Caco-2 (cell line): ENCODE measurements at regions not wholly inside any gene's neighbourhood (a gene's known extent, or its start where the extent isn't known, plus 50 kb on each side); places are given as distances from the start of the nearest gene placed in this dataset.

Experiments used
- BruUV-seq: library from RNA; stranded (reverse); fragments of 400-500 nt; replicated peaks from 2 replicates; lab custom pipeline; 2021; lab: Mats Ljungman, UMichigan
- CTCF ChIA-PET: fragments of 300-600 bp; sonication (Branson Sonifier 250); formaldehyde crosslinking; loops from one replicate; lab custom pipeline; 2022; ENCODE audit warnings: antibody characterized with exemption; lab: Charles Lee
- POLR2A ChIA-PET: fragments of 300-600 bp; sonication (Branson Sonifier 250); formaldehyde crosslinking; loops from one replicate; lab custom pipeline; 2022; ENCODE audit warnings: antibody characterized with exemption; lab: Charles Lee
- DNase-seq, 2 experiments: peaks; one replicate each; pipeline versions ENCODE4 v3.0.0 to v3.0.0-alpha.2; 2020 to 2022
- H3K27me3 ChIP-seq: replicated peaks from 2 replicates; pipeline ENCODE4 v1.6.0; 2011; ENCODE audit warnings: low read length; ENCODE audit not compliant: control insufficient read depth, insufficient read depth
- H3K36me3 ChIP-seq: 2 replicates; pipeline ENCODE4 v1.5.1; 2011; ENCODE audit warnings: low read length; ENCODE audit not compliant: control insufficient read depth, insufficient read depth
- H3K4me1 ChIP-seq: fragments of 250-450 bp; sonication (Bioruptor Pico); 2 replicates; pipeline ENCODE4 v1.5.1; 2020; ENCODE audit warnings: mild to moderate bottlenecking
- H3K4me3 ChIP-seq: 2 replicates; pipeline ENCODE4 v1.5.1; 2011; ENCODE audit warnings: low read depth, mild to moderate bottlenecking, control low read depth, low read length
- H3K9me3 ChIP-seq: fragments of 250-450 bp; sonication (Bioruptor Pico); 2 replicates; pipeline ENCODE4 v1.5.1; 2020; ENCODE audit warnings: mild to moderate bottlenecking, moderate library complexity
- H3K27ac Mint-ChIP-seq: one replicate; pipeline ENCODE4 v1.8.0; 2022; ENCODE audit warnings: mixed read lengths; ENCODE audit not compliant: unreplicated experiment
- H3K27me3 Mint-ChIP-seq: one replicate; pipeline ENCODE4 v1.8.0; 2022; ENCODE audit warnings: mixed read lengths; ENCODE audit not compliant: insufficient read depth, unreplicated experiment
- H3K36me3 Mint-ChIP-seq: one replicate; pipeline ENCODE4 v1.8.0; 2022; ENCODE audit warnings: mild to moderate bottlenecking, mixed read lengths; ENCODE audit not compliant: insufficient read depth, unreplicated experiment
- H3K4me1 Mint-ChIP-seq: one replicate; pipeline ENCODE4 v1.8.0; 2022; ENCODE audit warnings: low read depth, mixed read lengths; ENCODE audit not compliant: unreplicated experiment
- H3K4me3 Mint-ChIP-seq: one replicate; pipeline ENCODE4 v1.8.0; 2022; ENCODE audit warnings: mild to moderate bottlenecking, moderate library complexity, mixed read lengths; ENCODE audit not compliant: unreplicated experiment
- H3K9me3 Mint-ChIP-seq: one replicate; pipeline ENCODE4 v1.8.0; 2022; ENCODE audit warnings: mixed read lengths; ENCODE audit not compliant: unreplicated experiment
- intact Hi-C: fragments of 100-400 bp; cut with micrococcal nuclease; formaldehyde crosslinking; loops from one replicate; pipeline ENCODE4 v1.10.0; 2022; ENCODE audit not compliant: unreplicated experiment
- TF ChIP-seq, protein P1 (sequence below), 2 experiments: fragments of 200-600 bp in 1 of 2; IDR thresholded peaks; 1 replicate in 1 of 2; 2 replicates in 1 of 2; pipeline versions ENCODE4 v1.5.1 to v1.8.0; 2011 to 2022; ENCODE audit warnings: antibody characterized with exemption in 1 of 2, control low read depth in 1 of 2, inconsistent platforms in 1 of 2, low read depth in 1 of 2, low read length in 1 of 2, mild to moderate bottlenecking in 1 of 2, moderate library complexity in 1 of 2; ENCODE audit not compliant: insufficient read depth in 1 of 2, severe bottlenecking in 1 of 2, unreplicated experiment in 1 of 2

DNA sequence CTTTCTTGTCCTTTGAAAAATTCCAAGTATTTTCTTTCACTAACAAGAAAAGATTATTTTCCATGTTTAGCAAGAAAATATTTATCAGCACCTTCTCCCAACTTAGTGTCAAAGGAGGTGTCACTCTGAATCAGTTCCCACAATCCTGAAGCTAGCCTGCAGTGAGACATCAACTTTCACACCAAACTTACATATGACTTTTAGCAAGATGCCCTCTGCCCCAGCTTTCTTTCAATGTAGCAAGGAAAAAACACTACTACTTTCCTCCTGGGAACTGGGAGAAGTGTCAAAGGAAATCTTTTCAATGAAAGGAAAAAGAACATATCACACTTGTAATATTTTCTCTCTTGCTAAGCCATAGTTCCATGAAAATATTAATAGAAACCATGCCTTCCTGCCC lies 50.9 kb upstream of the PALMD start:
- Histone ChIP-seq H3K36me3 (no peaks in the 10 kb centered on the region), H3K4me3 (no peak overlapping the region), H3K27me3 (no peaks in the 10 kb centered on the region), H3K9me3 (no peaks in the 10 kb centered on the region), H3K4me1 (0 out of 2 replicates have a peak, but pooled peaks cover 4% of the 10 kb centered on the region)
- no peak for DNase-seq
- POLR2A ChIA-PET, result no interaction called here
- H3K9me3 Mint-ChIP-seq, result no peaks in the 10 kb centered on the region
- CTCF ChIA-PET, result no interaction called here
- intact Hi-C loops, result no loop called here
- no TSS peak for BruUV-seq
- peaks cover 4% of the 10 kb centered on the region for H3K36me3 Mint-ChIP-seq
- H3K4me1 Mint-ChIP-seq, result no peaks in the 10 kb centered on the region
- no peak overlapping the region for H3K27ac Mint-ChIP-seq
- TF ChIP-seq, protein P1, sequence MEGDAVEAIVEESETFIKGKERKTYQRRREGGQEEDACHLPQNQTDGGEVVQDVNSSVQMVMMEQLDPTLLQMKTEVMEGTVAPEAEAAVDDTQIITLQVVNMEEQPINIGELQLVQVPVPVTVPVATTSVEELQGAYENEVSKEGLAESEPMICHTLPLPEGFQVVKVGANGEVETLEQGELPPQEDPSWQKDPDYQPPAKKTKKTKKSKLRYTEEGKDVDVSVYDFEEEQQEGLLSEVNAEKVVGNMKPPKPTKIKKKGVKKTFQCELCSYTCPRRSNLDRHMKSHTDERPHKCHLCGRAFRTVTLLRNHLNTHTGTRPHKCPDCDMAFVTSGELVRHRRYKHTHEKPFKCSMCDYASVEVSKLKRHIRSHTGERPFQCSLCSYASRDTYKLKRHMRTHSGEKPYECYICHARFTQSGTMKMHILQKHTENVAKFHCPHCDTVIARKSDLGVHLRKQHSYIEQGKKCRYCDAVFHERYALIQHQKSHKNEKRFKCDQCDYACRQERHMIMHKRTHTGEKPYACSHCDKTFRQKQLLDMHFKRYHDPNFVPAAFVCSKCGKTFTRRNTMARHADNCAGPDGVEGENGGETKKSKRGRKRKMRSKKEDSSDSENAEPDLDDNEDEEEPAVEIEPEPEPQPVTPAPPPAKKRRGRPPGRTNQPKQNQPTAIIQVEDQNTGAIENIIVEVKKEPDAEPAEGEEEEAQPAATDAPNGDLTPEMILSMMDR (IDR thresholded peaks at IDR 0.05; ENCODE audit: insufficient read depth in 1 of 2, low read depth in 1 of 2, low read length in 1 of 2, severe bottlenecking in 1 of 2, unreplicated experiment in 1 of 2), result no peak
- no peaks in the 10 kb centered on the region for H3K27me3 Mint-ChIP-seq
- no peak overlapping the region for H3K4me3 Mint-ChIP-seq

DNA sequence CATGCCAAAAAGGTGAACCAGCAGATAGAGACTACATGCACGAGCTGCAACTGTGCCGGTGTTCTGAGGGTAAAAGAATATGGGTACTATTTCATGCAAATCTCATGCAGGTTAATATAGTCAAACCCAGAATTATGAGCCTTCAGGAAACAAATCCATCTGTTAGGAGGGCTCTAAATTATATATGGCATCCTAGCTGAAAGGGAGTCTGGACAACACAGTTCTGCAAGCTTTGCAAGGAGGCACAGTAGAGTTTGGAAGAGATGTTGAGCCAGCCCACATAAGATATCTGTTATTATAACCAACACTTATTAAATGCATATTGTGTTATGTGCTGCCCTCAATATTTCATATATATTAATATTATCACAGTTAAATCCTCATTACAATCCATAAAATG lies 50.5 kb upstream of the PALMD start:
- no peak for DNase-seq
- no peaks in the 10 kb centered on the region for H3K9me3 Mint-ChIP-seq
- no peaks in the 10 kb centered on the region for H3K4me1 Mint-ChIP-seq
- H3K27ac Mint-ChIP-seq, result no peak overlapping the region
- H3K27me3 Mint-ChIP-seq, result no peaks in the 10 kb centered on the region
- no TSS peak for BruUV-seq
- Histone ChIP-seq H3K27me3 (no peaks in the 10 kb centered on the region), H3K4me3 (no peak overlapping the region), H3K9me3 (no peaks in the 10 kb centered on the region), H3K36me3 (no peaks in the 10 kb centered on the region), H3K4me1 (0 out of 2 replicates have a peak, but pooled peaks cover 4% of the 10 kb centered on the region)
- no peak overlapping the region for H3K4me3 Mint-ChIP-seq
- intact Hi-C loops, result no loop called here
- CTCF ChIA-PET, result no interaction called here
- POLR2A ChIA-PET, result no interaction called here
- H3K36me3 Mint-ChIP-seq, result peaks cover 4% of the 10 kb centered on the region
- TF ChIP-seq, protein P1 (IDR thresholded peaks at IDR 0.05; ENCODE audit: insufficient read depth in 1 of 2, low read depth in 1 of 2, low read length in 1 of 2, severe bottlenecking in 1 of 2, unreplicated experiment in 1 of 2), result no peak
